Neuronal stem cell (in vitro differentiated cells): ENCODE measurements at regions not wholly inside any gene's neighbourhood (a gene's known extent, or its start where the extent isn't known, plus 50 kb on each side); places are given as distances from the start of the nearest gene placed in this dataset.

Experiments used
- DNase-seq: peaks from one replicate; pipeline ENCODE4 v3.0.0-alpha.2; 2013; ENCODE audit warnings: low spot score
- H2AFZ ChIP-seq: one replicate; pipeline ENCODE4 v1.6.1; 2013; ENCODE audit warnings: mild to moderate bottlenecking, low read length, inconsistent platforms
- H2AK5ac ChIP-seq: 2 replicates; pipeline ENCODE4 v1.6.1; 2013; ENCODE audit warnings: low read depth, mild to moderate bottlenecking, inconsistent platforms, low read length, moderate library complexity, mixed read lengths
- H2BK120ac ChIP-seq: 2 replicates; pipeline ENCODE4 v1.6.1; 2013; ENCODE audit warnings: low read depth, mild to moderate bottlenecking, inconsistent platforms, low read length, moderate library complexity, mixed read lengths
- H2BK12ac ChIP-seq: one replicate; pipeline ENCODE4 v1.6.1; 2013; ENCODE audit warnings: low read length, inconsistent platforms
- H2BK15ac ChIP-seq: 2 replicates; pipeline ENCODE4 v1.6.1; 2013; ENCODE audit warnings: mild to moderate bottlenecking, low read length, inconsistent platforms, mixed read lengths
- H2BK5ac ChIP-seq: one replicate; pipeline ENCODE4 v1.6.1; 2013; ENCODE audit warnings: inconsistent platforms, mild to moderate bottlenecking, low read length, moderate library complexity
- H3K14ac ChIP-seq: one replicate; pipeline ENCODE4 v1.6.1; 2013; ENCODE audit warnings: low read length, inconsistent platforms
- H3K18ac ChIP-seq: 2 replicates; pipeline ENCODE4 v1.6.1; 2013; ENCODE audit warnings: low read length, inconsistent platforms
- H3K23ac ChIP-seq: 2 replicates; pipeline ENCODE4 v1.6.1; 2013; ENCODE audit warnings: low read depth, mild to moderate bottlenecking, mixed read lengths, low read length, inconsistent platforms; ENCODE audit not compliant: poor library complexity
- H3K27ac ChIP-seq: replicated peaks from 3 replicates; pipeline ENCODE4 v1.5.1; 2013; ENCODE audit warnings: low read length, inconsistent platforms
- H3K27me3 ChIP-seq, 3 experiments: 2 replicates each; pipeline ENCODE4 v1.6.1; 2013; ENCODE audit warnings: low read length in 3 of 3, mild to moderate bottlenecking in 2 of 3, inconsistent platforms in 1 of 3, low read depth in 1 of 3, mixed read lengths in 1 of 3, moderate library complexity in 1 of 3; ENCODE audit not compliant: control insufficient read depth in 3 of 3, insufficient read depth in 3 of 3
- H3K36me3 ChIP-seq, 2 donors: replicated peaks in 1 of 2; 2 replicates each; pipeline ENCODE4 v1.6.1; 2013; ENCODE audit warnings: low read length in 2 of 2; ENCODE audit not compliant: control insufficient read depth in 2 of 2, insufficient read depth in 2 of 2
- H3K4ac ChIP-seq: 2 replicates; pipeline ENCODE4 v1.6.1; 2013; ENCODE audit warnings: inconsistent platforms, mild to moderate bottlenecking, low read length, moderate library complexity
- H3K4me1 ChIP-seq, 2 donors: 1 replicate in 1 of 2; 2 replicates in 1 of 2; pipeline ENCODE4 v1.6.1; 2013; ENCODE audit warnings: low read length in 2 of 2, low read depth in 1 of 2; ENCODE audit not compliant: control insufficient read depth in 2 of 2, insufficient read depth in 1 of 2
- H3K4me2 ChIP-seq: one replicate; pipeline ENCODE4 v1.6.1; 2013; ENCODE audit warnings: mild to moderate bottlenecking, low read length, inconsistent platforms; ENCODE audit not compliant: insufficient read depth, poor library complexity, severe bottlenecking
- H3K4me3 ChIP-seq, 2 donors: 2 replicates each; pipeline ENCODE4 v1.5.1; 2013; ENCODE audit warnings: low read length in 2 of 2, mild to moderate bottlenecking in 2 of 2, inconsistent platforms in 1 of 2, moderate library complexity in 1 of 2
- H3K79me1 ChIP-seq: one replicate; pipeline ENCODE4 v1.6.1; 2013; ENCODE audit warnings: low read depth, mild to moderate bottlenecking, inconsistent platforms, low read length, moderate library complexity
- H3K9ac ChIP-seq: one replicate; pipeline ENCODE4 v1.6.1; 2013; ENCODE audit warnings: mild to moderate bottlenecking, low read depth, low read length, inconsistent platforms; ENCODE audit not compliant: poor library complexity
- H3K9me3 ChIP-seq, 2 donors: replicated peaks in 1 of 2; 2 replicates each; pipeline versions ENCODE3 to v1.6.1; 2013; ENCODE audit warnings: low read length in 2 of 2, mild to moderate bottlenecking in 2 of 2, inconsistent platforms in 1 of 2, low read depth in 1 of 2, mixed read lengths in 1 of 2, moderate library complexity in 1 of 2; ENCODE audit not compliant: control insufficient read depth in 2 of 2, insufficient read depth in 1 of 2
- H4K8ac ChIP-seq: one replicate; pipeline ENCODE4 v1.6.1; 2013; ENCODE audit warnings: low read depth, mild to moderate bottlenecking, inconsistent platforms, low read length, moderate library complexity
- H4K91ac ChIP-seq: one replicate; pipeline ENCODE4 v1.6.1; 2013; ENCODE audit warnings: low read length, low read depth, mild to moderate bottlenecking, inconsistent platforms; ENCODE audit not compliant: poor library complexity
- whole genome bisulfite sequencing, 2 donors: extraction: QIAGEN DNeasy Blood & Tissue Kit; methylation state at CpG; one replicate each; pipeline ENCODE4 v1.1.7; 2013; ENCODE audit warnings: missing lambda C conversion rate in 2 of 2, mixed read lengths in 1 of 2; ENCODE audit not compliant: insufficient read length in 2 of 2, insufficient replicate concordance in 1 of 2; ENCODE audit errors: extremely low coverage in 2 of 2; 5-methylcytosine and 5-hydroxymethylcytosine counted together

- Histone ChIP-seq H2BK5ac (no peak overlapping the region), H3K4me1 (peaks cover 3 to 12% of the 10 kb centered on the region in 2 donors), H3K27ac (no peak overlapping the region), H3K27me3 (no peaks in the 10 kb centered on the region), H3K4me2 (no peak overlapping the region), H2AK5ac (no peak overlapping the region), H2AFZ (peak overlapping the region; percentile 30), H2BK12ac (no peak overlapping the region), H3K4ac (no peak overlapping the region), H3K14ac (no peak overlapping the region), H2BK120ac (no peak overlapping the region), H3K23ac (no peak overlapping the region), H2BK15ac (no peak overlapping the region), H4K91ac (no peak overlapping the region), H3K18ac (no peak overlapping the region), H3K9me3 (no peaks in the 10 kb centered on the region), H3K4me3 (no peak overlapping the region), H3K79me1 (no peaks in the 10 kb centered on the region), H3K9ac (no peak overlapping the region), H3K36me3 (no peaks in the 10 kb centered on the region), H4K8ac (no peak overlapping the region)
- WGBS, 2 donors = no CpG with 5 or more reads among the region's 1 CpG
- no peak for DNase-seq
Observed at GRCh38 chr13:76720416-76720815, 165.8 kb downstream of the KCTD12 start.

- Histone ChIP-seq H4K91ac (no peak overlapping the region), H3K27ac (no peak overlapping the region), H2BK15ac (no peak overlapping the region), H4K8ac (no peak overlapping the region), H3K36me3 (no peaks in the 10 kb centered on the region), H2BK5ac (no peak overlapping the region), H3K18ac (no peak overlapping the region), H3K4me3 (no peak overlapping the region), H2AK5ac (no peak overlapping the region), H2BK12ac (no peak overlapping the region), H3K4ac (no peak overlapping the region), H3K9me3 (no peaks in the 10 kb centered on the region), H3K27me3 (no peaks in the 10 kb centered on the region), H2BK120ac (no peak overlapping the region), H3K79me1 (no peaks in the 10 kb centered on the region), H3K14ac (no peak overlapping the region), H2AFZ (no peak overlapping the region), H3K23ac (no peak overlapping the region), H3K4me1 (peaks cover 5 to 13% of the 10 kb centered on the region in 2 donors), H3K4me2 (no peak overlapping the region), H3K9ac (no peak overlapping the region)
- WGBS, 2 donors = no CpG with 5 or more reads among the region's 2 CpGs
- no peak for DNase-seq
Observed at GRCh38 chr13:76719955-76720354, 166.2 kb downstream of the KCTD12 start.

- Histone ChIP-seq H2BK120ac (no peak overlapping the region), H3K4me2 (no peak overlapping the region), H2BK15ac (no peak overlapping the region), H2BK12ac (no peak overlapping the region), H3K4me3 (no peak overlapping the region), H3K23ac (no peak overlapping the region), H3K9ac (no peak overlapping the region), H3K36me3 (no peaks in the 10 kb centered on the region), H4K91ac (no peak overlapping the region), H3K79me1 (no peaks in the 10 kb centered on the region), H3K14ac (no peak overlapping the region), H3K4ac (no peak overlapping the region), H3K9me3 (no peaks in the 10 kb centered on the region), H2AK5ac (no peak overlapping the region), H3K27me3 (no peaks in the 10 kb centered on the region), H2BK5ac (no peak overlapping the region), H3K27ac (no peak overlapping the region), H4K8ac (no peak overlapping the region), H2AFZ (no peak overlapping the region), H3K4me1 (peaks cover 1 to 7% of the 10 kb centered on the region in 2 donors), H3K18ac (no peak overlapping the region)
- no peak for DNase-seq
- no CpG with 5 or more reads among the region's 1 CpG for WGBS, 2 donors
Observed at GRCh38 chr13:76717092-76717491, 169.1 kb downstream of the KCTD12 start.

- Histone ChIP-seq H3K4ac (no peak overlapping the region), H2BK120ac (no peak overlapping the region), H2AK5ac (no peak overlapping the region), H3K9ac (no peak overlapping the region), H3K14ac (no peak overlapping the region), H3K9me3 (no peaks in the 10 kb centered on the region), H2BK15ac (no peak overlapping the region), H3K18ac (no peak overlapping the region), H4K8ac (no peak overlapping the region), H3K4me1 (peaks cover 1 to 7% of the 10 kb centered on the region in 2 donors), H2BK5ac (no peak overlapping the region), H3K79me1 (no peaks in the 10 kb centered on the region), H3K27ac (no peak overlapping the region), H3K4me3 (no peak overlapping the region), H4K91ac (no peak overlapping the region), H3K4me2 (no peak overlapping the region), H2AFZ (peak overlapping the region; percentile 54), H3K27me3 (no peaks in the 10 kb centered on the region), H3K36me3 (no peaks in the 10 kb centered on the region), H2BK12ac (no peak overlapping the region), H3K23ac (no peak overlapping the region)
- DNase-seq = no peak
- no CpG with 5 or more reads among the region's 5 CpGs for WGBS, 2 donors
Observed at GRCh38 chr13:76715621-76716020, 170.6 kb downstream of the KCTD12 start.
